Kasumi-1 (cell line): ENCODE measurements at regions not wholly inside any gene's neighbourhood (a gene's known extent, or its start where the extent isn't known, plus 50 kb on each side); places are given as distances from the start of the nearest gene placed in this dataset.
"Not testable (repeated sequence)": the region's sequence is repeated elsewhere in the genome, so short reads cannot be mapped to it uniquely, and the experiment has no call there.

Experiments
- DNase-seq, 2 experiments: peaks; one replicate each; lab custom pipeline; 2025; lab: John Stamatoyannopoulos, UW

GRCh38 chrX:122047261-122047660, 999.9 kb downstream of the GLUD2 start:
- peak; percentile 7 to 16 for DNase-seq

GRCh38 chrX:122055460-122055859, 1008.0 kb downstream of the GLUD2 start:
- DNase-seq = no peak

- no peak for DNase-seq
Observed at GRCh38 chrX:122055979-122056715, 1008.7 kb downstream of the GLUD2 start.

DNA sequence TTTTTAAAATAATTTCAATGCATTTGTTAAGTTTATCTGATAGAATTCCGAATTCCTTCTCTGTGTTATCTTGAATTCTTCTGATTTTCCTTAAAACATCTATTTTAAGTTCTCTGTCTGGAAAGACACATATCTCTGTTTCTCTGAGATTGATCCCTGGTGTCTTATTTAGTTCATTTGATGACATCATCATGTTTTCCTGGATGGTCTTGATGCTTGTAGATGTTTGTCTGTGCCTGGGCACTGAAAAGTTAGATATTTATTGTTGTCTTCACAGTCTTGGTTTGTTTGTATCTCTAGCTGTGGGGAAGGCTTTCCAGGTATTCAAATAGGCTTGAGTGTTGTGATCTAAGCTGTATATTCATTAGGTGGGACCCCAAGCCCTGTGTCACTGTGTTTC, 1028.8 kb downstream of the GLUD2 start:
- DNase-seq = no peak

DNA sequence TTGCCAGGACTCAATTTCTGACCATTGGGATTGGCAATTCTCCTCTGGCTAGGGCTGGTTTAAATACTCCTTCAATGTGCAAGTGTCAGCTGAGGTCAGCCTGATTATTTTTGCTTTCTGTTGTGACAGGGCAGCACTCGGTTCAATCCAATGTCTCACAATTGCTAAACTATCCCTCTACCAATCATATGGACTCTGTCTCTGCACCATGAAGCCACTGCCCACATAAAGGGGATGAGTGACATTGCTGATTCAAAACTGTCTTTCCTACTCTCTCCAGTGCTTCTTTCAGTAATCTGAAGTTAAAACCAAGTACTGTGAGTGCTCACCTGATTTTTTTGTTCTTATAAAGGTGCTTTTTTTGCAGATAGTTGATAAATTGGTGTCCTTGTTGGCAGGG, 1030.7 kb downstream of the GLUD2 start:
- DNase-seq = no peak

GRCh38 chrX:122087341-122087740, 1039.9 kb downstream of the GLUD2 start:
- no peak for DNase-seq

- DNase-seq = no peak
Observed at GRCh38 chrX:122091571-122091970, 1044.2 kb downstream of the GLUD2 start.

GRCh38 chrX:122092360-122092759, 1045.0 kb downstream of the GLUD2 start:
- no peak for DNase-seq

GRCh38 chrX:122092978-122093377, 1045.6 kb downstream of the GLUD2 start:
- no peak for DNase-seq

DNA sequence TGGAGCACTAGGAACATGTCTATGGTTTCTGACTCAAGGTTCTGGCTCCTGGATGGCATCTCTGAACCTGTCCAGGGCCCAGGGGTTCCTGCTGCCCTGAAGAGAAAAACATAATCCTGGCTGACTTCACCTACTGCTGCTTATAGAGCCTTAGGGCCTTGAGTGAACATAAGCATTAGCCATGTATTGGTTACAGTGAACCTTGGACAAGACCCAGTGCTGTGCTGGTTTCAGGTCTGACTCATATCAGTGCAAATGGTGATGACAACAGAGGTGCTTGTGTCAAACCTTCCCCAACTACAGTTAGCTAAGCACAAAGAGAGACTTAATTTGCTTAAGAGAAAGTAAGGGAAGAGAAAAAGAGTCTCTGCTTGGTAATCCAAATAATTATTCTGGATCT, 1047.2 kb downstream of the GLUD2 start:
- no peak for DNase-seq

GRCh38 chrX:122113376-122113775, 1066.0 kb downstream of the GLUD2 start:
- no peak for DNase-seq

DNA sequence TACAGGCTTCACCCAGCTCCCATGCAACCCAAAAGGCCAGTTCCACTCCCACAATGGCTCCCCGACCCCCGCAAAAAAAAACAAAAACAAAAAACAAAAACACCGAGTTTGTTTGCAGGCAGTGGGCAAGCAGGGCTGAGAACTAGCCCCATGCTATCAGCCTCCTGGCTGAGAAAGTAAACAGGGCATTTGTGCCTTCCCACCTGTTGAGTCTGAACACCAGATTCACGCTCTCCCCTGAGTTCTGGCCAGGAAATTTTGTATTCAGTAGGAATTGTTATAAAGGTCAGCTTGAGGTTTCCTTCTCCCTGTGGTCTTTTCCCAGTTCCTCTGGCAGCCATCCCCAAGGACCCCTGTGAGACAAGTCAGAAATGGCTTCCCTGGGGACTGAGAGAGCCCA, 1066.5 kb downstream of the GLUD2 start:
- DNase-seq = no peak

DNA sequence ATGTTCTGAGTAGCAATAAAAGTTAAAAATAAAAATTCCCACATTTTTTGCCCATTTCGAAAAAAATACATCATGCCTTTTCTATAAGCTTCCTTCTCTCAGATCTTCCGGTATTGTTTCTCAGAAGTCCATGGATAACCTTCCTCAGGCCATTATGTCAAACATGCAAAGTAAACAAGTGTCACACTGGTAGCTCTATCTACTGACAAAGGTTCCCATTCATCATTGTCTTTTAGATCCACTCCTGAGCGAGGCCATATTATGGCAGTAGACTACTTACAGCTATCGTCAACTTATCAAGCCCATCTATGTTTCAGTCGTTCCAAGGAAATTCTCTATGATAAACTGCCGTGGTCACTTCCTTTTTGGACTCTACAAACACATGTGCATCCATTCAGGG, 1068.2 kb downstream of the GLUD2 start:
- DNase-seq = no peak

DNA sequence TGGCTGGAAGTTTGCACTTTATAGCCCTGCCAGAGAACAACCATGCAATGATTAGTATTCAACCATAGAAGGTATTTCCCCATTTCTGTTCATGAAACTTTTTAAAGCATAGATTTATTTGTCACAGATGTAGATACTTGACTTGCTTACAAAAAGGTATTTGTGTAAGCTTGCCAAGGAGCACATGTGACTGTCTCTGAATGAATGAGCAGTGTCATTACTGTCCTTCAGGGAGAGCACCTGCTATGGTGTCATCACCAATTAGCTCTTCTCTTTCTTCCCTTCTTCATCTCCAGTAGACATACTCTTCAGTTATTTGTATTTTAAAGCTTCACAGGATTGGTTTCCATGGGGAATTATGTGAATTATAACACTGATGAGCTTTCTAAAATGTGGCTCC, 1064.7 kb upstream of the GRIA3 start:
- DNase-seq = no peak

DNA sequence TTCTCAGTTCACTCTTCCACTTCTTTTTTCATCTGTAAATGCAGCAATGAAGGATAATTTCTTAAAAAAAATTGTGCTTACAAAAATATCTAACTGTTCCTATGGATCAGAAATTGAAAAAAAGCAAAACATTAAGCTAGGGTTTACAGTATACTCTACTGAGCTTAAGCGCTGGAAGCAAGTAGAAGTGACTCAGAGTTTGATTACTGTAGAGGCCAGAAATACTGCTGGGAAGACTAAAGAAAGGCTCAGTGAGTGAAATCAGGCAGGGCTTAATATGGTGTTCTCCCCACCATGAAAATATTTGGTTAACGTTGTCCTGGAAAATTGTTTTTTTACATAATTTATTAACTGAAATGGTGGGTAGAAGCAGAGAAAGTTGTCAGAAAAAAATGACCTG, 1061.8 kb upstream of the GRIA3 start:
- no peak for DNase-seq

GRCh38 chrX:122133478-122133877, 1050.6 kb upstream of the GRIA3 start:
- DNase-seq = peak; percentile 7 to 13

GRCh38 chrX:122134291-122134690, 1049.8 kb upstream of the GRIA3 start:
- DNase-seq = no peak

DNA sequence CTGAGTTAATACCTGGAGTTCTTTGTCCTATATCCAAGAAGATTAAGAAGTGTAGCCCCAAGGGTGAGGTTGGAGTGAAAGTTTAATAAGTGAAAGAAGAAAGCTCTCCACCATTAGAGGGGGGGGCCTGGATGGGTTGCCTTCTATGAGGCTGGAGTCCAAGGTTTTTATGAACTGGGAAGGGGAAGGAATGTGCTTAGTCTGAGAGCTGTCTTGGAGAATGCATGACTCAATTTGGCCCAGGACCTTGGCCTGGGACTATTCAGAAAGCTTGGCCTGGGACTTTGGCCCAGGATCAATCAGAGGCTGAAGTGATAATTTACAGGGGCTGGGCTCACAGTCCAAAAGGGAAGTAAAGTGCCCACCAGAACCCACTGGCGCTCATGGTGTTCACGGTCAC, 1049.0 kb upstream of the GRIA3 start:
- DNase-seq = no peak

GRCh38 chrX:122140219-122140618, 1043.9 kb upstream of the GRIA3 start:
- DNase-seq = not testable (repeated sequence)

DNA sequence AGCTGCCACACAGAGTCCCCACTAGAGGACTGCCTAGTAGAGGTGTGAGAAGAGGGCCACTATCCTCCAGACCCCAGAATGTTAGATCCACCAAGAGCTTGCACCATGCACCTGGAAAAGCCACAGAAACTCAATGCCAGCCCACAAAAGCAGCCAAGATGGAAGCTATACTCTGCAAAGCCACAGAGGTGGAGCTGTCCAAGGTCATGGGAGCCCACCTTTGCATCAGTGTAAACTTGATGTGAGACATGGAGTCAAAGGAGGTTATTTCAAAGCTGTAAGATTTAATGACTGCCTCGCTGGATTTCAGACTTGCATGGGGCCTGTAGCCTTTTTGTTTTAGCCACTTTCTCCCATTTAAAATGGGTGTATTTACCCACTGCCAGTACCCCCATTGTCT, 1030.1 kb upstream of the GRIA3 start:
- no peak for DNase-seq

GRCh38 chrX:122168241-122168640, 1015.8 kb upstream of the GRIA3 start:
- DNase-seq = no peak

DNA sequence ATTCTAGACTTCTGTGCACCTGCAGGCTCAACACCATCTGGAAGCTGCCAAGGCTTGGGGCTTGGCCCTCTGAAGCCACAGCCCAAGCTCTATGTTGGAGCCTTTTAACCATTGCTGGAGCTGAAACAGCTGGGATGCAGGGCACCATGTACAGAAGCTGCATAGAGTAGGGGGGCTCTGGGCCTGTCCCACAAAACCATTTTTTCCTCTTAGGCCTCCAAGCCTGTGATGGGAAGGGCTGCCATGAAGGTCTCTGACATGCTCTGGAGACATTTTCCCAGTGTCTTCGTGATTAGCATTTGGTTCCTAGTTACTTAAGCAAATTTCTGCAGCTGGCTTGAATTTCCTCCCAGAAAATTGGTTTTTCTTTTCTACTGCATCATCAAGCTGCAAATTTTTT, 999.3 kb upstream of the GRIA3 start:
- no peak for DNase-seq

DNA sequence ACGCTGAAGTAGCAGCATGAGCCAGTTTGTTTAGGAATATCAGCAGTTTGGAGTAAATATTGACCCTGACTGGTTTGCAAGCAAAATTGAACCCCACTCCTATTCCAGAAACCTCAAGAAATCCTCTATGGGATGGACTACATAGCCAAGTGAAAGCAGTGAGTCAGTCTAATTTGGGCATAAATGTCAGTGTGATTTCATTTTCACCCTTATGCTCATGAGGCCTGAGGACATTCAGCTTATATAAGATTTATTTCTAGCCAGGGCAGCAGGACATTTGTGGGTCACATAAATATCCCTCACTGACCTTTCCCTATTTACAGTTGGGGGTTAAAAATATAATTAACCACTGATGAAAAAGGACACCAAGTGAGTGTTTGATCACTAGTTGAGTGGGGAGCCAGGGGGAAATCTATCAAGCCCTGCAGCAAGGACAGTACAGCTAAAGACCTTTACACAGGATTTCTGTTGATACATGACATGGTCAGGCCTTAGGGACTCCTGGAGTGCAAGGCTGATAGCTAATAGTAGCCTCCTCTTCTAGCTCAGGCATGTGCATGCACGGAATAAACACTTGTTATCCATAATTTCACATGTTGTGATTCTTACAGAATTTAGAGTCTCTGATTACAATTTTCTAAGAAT, 996.9 kb upstream of the GRIA3 start:
- no peak for DNase-seq

DNA sequence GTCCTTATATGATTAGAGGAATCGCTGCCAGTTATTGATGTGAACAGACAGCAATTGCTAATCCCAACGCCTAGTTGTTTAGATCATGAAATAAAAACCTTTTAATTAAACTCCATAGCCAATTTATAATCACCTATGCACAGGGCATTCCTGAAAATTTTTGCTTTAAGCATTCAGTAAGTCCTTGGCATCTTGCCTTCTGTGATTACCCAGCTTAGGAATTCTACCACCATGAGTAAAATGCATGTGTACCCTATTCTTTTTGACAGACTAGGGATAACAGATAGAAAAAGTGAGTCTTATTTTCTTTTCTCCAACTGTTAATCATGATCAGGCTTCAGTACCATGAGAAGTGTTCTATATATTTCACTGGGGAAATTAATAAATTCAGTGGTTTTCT, 995.3 kb upstream of the GRIA3 start:
- DNase-seq = no peak
